ENCODE measurements at regions not wholly inside any gene's neighbourhood (a gene's known extent, or its start where the extent isn't known, plus 50 kb on each side); places are given as distances from the start of the nearest gene placed in this dataset.

DNA sequence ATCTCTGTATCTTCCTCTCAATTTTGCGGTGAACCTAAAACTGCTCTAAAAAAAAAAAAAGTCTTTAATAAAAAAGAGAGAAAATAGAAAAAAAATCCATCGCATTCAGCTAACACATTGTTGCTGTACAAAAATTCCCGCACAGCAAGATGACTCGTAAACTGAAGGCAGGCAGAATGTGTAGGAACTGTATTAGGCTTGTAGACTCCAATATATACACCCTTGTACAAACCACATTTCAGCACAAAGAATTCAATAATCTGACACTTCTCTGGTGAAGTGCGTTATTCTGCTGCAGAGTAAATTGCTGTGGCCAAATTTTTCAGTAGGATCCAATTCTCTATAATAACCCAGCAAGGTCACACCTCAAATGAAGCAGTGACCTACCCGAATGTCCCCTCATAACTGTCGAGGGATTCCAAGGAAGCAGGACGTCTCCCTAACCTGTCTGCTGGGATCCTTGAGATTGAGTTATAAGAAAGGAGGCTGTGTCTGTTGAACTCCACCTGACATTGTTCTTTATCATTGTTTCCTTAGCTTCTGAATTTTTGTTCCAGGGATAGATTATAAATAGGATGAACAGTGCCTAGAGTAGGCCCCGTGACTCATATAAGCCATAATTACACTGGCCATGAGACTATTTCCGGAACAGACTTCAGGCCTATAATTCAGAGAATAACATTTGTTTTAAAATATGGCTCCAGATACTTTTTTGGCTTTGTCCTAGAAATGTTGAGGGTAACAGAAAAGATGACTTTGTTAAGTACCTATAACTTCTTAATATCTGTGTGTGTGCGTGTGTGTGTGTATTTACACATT is 348.3 kb downstream of the PCDH7 start:
- DNase-seq: no peak

DNA sequence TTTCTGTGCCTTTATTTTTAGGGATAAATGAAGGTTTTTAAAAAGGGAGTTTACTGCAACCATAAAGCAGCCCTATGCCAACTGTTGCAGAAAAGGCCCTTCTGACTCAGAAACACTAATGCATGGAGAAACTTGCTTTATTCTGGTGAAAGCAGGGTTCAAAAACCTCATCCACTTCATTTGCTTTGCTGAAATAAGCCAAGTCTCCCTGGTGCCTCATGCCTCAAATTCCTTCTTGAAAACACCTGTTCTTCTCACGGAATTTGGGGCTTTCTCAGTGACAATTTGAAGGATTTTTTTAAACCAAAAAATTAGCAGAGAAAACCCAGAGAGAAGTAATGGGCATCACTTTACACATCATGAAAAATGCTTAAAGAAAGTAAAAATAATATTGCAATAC is 349.0 kb downstream of the PCDH7 start:
- no peak for DNase-seq

DNA sequence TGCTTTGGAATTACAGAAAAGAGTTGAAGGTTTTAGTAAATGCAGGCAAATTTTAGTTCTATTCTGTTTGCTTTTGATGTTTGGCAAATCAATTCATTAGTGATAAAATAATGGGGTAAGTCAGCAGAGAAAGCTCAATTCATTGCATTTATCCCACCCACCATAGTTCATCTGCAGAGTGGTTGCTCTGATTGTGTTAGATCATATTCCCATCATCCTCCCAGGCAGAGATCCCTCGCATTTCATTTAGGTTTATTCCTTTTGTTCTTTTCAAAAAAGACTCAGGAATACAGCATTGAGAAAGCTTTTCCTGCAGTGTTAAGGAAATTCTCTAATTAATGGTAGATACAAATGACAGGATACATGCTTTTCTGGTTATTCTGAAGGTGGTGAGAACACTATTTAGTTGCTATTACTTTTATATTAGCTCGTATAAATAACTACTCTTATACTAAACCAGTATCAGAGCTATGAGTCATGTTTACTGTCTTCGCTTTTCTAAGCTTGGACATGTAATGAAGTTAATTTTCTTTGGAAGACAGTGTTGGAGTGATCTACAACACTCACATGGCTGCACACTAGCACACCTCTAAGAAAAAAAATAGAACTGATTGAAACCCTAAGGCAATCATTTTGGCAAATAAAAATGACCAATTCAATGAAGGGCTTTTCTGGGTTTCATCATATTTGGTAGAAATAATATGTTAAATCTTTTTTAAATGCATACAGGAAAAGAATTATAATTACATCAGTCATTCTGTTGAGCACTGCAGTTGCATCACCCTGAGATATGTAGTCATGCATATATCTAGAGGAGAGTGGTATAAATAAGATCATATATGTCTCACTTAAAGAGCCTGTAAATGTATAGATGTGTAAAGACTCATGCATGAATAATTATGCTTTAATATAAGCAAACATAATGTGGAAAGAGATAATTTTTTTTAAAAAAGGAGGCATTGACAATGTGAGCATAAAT is 351.6 kb downstream of the PCDH7 start:
- DNase-seq: no peak

DNA sequence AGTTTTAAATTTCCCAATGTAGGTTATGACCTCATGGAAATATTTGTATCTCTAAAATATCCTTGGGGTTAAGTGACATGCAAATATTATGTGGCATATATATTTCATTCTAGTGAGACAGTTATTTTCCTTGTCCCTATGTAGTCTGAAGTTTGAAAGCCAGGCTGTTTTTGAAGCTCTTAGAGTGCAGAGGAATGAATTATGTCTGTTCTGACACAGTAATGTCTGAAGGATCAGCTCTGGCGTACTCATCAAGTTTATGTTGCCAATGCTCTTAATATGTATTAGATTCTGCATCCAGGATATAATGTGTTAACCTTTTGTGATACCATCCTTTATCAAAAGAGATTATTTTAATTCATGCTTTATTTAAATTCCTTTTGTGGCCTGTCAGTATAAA is 355.8 kb downstream of the PCDH7 start:
- no peak for DNase-seq

DNA sequence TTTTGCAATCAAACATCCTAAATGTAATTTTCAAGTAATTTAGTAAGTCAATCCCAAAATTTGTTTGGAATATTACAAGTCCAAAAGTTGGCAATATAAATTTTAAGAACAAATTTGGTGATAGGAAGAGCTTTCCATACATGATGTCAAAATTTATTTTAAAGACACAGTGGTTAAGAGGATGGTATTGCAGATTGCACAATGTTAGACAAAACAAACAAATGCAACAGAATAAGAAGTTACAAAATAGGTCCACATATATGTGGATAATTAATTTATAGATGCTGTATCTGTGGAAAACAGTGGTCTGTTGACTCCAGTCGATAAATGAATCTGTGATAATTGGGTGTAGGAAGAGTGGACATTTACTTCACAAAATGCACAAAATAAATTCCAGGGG is 358.5 kb downstream of the PCDH7 start:
- DNase-seq: no peak

DNA sequence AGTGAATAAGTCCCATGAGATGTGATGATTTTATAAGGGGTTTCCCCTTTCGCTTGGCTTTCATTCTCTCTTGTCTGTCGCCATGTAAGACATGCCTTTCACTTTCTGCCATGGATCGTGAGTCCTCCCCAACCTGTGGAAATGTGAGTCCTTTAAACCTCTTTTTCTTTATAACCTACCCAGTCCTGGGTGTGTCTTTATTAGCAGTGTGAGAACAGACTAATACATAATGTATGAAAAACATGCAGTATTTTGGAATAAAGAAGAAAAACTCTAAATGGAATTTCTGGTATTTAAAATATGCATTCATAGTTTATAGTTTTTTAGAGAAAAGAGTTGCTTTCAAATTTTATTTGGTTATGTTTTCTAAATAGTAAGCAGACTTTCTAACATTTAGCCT is 360.7 kb downstream of the PCDH7 start:
- no peak for DNase-seq

DNA sequence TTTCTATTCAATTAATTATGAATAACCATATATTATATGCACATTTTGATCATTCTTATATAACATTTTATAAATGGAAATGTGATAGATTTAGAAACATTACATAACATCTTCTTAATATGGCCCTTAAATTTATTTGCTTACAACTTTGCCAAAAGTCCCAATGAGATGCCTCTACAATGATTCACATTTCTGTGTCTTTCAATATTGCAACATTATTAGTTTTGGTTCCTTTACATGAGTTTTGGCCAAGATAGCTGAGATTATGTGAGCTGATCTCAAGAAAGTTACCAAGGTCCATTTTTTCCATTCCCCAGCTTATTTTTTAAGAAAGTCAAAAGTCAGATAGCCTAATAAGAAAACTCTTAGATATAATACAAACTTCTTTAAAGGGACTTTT is 361.2 kb downstream of the PCDH7 start:
- DNase-seq: no peak

DNA sequence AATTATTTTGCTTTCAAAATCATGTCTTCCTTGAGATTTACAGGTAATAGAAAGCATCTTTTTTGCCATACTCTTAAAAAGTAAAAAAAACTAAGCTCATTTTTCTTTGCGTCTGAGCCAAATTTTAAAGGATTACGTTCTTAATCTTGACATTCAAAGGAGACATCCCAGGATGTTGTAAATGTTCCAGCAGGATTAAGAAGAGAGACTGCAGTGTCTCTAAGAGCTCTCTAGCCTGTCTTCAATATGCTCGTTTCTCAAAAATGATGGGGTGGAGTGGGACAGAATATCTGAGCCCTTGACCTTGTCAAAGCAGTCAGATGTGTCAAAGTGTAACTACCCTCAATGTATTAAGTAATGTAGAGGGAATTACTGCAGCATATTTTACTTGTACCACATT is 363.3 kb downstream of the PCDH7 start:
- no peak for DNase-seq

DNA sequence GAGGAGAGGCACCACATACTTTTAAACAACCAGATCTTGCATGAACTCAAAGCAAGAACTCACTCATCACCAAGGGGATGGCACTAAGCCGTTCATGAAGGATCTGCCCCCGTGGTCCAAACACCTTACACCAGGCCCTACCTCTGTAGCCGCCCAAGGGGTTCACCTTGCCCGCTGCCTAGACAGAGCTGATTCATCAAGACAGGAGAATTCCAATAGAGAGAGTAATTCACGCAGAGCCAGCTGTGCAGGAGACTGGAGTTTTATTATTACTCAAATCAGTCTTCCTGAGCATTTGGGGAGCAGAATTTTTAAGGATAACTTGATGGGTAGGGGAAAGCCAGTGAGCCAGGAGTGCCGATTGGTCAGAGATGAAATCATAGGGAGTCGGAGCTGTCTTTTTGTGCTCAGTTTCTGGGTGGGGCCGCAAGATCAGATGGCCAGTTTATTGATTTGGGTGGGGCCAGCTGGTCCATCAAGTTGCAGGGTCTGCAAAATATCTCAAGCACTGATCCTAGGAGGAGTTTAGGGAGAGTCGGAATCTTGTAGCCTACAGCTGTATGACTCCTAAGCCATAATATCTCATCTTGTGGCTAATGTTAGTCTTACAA is 364.7 kb downstream of the PCDH7 start:
- DNase-seq: no peak

DNA sequence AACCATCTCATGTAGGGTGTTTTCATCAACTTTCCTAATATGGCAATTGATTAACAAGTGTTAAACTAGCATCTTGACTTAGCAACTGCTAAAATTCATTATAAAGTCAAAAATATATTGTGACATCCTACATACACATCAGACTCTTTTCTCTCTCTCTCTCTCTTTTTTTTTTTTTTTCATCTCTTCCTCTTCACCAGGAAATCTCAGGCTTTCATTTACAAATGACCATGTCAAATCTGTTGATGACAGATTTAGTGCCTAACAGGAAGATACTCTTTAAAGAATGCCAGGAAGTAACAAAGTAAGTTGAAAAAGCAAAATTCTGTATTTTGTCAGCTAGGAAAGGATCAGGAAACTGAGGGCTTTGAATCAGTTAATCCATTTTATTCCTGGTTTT is 365.5 kb downstream of the PCDH7 start:
- no peak for DNase-seq

DNA sequence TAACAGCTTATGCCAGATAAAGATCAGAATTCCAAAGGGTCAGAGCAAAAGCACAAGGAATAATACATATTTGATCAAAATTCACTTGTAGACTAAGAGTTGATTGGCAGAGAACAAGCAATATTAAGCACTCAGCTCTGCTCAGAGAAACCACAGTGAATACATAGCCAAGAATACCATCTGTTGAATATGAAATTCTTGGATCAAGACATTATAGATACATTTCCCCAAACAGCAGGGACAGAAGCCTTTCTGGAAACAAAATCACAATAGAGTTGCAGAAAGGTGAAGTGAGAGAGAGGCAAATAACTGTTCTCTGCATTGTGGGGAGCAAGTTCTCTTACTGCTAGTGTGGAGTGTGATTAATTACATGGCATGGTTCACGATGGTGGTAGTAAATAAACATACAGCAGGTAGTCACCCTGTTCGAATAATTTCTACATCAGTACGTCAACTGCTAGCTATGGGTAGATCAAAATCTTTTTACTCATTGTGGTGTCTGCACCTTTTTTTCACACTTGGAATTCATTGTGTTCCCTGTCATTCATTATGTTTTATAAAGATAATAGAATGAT is 366.7 kb downstream of the PCDH7 start:
- DNase-seq: no peak

DNA sequence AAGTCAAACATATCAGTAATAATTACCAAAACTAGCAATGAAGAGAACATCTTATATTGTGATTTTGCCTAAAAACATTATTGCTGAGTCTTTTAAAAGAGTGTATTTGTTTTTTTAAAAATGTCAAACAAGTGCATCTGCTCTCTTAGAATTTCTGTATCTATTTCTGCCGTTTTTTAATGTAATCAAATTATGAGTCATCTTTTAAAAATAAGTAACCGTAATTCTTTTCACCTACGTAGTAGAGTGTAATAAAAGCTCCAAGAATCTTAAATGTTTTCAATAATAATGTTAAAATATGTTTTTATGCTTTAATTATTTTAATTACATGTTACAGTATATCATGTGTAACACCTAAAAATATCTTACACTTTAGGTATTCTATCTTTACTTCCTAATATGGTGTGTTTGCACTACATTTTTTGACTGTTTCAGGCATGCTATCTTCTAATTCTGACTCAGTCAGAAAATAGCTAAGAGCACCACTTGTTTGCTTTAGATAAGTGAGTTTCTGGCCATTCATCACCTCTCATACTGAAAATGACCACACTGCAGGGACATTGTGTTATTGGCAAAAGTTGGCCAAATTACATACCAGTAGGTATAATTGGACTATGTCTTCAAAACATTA is 368.5 kb downstream of the PCDH7 start:
- no peak for DNase-seq

DNA sequence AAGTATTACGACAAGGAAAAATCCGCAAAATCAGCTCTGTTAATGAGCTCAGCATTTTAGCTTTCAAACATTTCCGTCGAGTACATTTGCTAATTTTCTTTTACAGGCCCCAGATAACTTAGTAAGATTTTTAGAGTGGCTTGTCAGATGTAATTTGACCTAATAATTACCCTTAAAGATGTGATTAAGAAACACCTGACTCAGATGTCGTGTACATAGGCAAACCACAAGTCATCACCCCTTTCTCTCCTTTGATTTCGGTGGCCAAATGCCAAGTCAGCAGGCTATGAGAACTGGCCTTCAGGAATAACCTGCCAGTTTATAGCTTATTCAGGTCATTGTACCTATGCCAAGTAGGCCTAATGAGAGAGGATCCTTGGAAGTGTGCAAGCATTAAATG is 369.6 kb downstream of the PCDH7 start:
- no peak for DNase-seq

DNA sequence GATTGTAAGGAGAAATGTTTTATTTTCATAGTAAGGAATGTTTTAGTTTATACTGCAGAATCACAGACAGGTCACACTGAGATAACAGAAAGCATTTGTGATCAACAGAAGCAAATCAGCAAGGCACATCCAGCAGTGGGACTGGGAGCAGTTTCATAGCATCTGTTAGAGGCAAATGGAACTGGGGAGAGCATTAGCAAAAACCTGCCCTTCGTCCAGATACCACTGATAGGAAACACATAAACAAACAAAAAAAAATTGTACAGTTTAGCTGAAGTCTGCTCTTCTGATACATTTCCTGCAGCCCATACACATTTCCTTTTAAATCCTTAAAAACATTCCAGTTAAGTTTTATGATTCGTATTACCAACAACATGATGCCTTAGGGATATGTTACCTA is 374.3 kb downstream of the PCDH7 start:
- DNase-seq: no peak

DNA sequence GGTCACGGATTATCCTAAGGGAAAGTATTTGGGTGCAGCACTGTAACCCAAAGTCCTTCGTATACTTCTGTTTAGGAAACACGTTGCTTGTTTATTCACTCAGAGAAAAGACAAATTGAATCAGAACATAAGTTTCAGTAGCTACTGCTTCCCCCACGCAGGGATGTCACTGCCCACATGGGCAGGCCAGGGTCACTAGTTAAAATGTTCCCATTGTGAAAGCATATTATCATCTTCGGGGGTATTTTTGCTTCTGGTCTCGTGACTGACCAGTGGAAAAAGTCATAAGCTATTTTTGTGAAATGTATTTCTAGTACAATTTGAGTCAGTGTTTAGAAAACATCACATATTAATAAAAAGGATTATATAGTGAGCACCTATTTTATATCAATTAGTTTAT is 377.8 kb downstream of the PCDH7 start:
- DNase-seq: no peak

DNA sequence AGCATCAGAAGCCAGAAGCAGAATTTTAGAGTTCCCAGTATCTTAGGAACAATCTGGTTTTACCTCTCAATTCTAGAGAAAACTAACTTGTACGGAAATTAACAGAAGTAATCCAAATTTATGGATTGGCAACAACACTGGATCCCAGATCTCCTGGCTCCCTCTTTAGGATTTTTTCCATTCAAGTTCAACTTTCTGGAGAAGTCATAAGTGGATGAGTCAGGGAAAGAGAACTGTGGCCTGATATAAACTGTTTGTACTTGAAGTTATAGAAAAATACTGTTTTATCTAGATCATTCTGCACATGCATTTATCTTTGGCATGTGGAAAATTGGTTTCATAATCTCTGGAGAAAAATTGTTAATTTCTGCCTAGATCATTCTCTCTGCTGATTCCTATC is 380.4 kb downstream of the PCDH7 start:
- no peak for DNase-seq

DNA sequence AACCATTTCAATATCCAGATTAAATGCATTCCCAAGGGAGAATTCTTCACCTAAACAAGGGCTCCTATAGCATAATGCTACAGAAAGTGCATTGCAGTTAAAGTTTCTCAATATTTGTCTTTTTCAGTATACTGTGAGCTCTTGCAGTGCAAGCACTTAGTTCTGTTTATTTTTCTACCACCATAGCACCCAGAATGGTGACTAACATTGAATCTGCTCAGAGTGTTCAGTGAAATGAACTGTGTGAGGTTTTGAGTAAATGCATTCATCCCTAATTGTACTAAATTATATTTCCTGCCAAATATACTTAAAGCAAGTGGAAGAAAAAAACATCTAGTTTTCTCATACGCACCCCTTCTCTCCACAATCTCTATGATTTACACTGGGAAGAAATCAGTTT is 383.9 kb downstream of the PCDH7 start:
- DNase-seq: no peak

DNA sequence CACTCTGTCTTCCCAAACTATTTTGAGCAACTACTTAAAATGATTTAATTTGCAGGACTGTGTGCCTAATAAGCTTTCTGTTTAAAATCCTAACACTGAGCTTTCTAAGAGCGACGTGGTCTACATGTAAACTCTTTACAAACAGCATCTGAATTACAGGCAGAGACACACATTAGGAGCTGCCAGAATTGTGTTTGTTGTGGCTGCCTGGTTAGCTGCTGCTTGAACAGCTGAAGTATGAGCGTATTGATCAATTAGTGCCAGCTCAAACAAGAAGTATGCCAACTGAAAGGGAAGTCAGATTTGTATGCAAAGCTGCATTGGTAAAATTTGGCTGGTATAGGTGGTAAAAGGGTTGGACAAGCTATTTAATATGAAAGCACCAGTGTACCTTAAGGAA is 384.4 kb downstream of the PCDH7 start:
- no peak for DNase-seq

DNA sequence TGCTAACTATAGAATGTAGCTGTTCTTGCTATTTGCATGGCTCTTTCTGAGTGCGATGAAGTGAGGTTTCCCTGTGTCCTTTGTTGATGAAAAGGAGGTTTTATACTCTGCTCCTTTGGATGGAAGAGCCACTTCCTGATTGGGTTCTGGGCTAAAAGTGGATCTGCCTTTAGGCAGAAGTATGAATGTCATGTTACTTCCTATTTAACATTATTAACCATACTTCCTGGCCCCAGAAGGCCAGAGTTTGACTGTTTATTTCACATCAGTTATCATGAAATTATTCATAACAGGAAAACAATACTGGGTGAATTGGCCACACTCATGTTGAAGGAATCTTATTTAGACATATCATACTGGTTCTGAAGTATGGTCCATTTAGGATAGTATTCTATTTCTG is 386.2 kb downstream of the PCDH7 start:
- no peak for DNase-seq

DNA sequence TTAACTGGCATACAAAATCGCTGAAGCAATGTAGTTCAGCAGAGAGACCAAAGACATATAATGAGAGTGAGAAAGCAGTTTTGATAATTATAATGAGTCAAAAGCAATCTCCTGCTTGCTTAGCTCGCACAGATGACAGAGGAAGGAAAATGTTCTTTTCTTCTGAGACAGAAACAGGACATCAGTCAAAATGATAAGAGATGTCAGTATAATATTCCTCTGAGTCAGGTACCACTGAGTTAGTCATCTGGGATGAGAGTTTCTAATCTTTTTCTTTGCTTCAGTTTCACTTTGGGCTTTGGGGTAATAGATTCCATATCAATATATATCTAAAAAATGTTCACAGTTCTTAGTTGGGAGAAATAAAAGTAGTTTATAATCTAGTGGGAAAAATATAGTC is 387.2 kb downstream of the PCDH7 start:
- DNase-seq: no peak

DNA sequence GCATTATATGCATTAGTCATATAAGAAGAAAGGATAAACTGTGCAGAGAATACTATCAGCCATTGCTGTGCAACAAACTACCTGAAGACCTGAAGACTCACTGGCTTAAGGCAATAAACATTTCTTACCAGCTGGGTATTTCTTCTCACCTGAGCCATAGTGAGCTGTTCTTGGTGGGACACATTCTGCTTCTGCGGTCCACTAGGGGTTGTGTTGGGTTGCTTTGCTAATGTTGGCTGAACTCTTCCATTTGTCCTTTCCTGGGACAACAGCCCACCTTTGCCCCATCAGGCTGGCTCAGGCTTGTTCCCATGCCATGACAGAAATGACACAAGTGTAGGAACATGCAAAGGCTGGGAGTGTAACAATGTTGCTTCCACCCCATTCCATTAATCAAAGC is 388.6 kb downstream of the PCDH7 start:
- no peak for DNase-seq

DNA sequence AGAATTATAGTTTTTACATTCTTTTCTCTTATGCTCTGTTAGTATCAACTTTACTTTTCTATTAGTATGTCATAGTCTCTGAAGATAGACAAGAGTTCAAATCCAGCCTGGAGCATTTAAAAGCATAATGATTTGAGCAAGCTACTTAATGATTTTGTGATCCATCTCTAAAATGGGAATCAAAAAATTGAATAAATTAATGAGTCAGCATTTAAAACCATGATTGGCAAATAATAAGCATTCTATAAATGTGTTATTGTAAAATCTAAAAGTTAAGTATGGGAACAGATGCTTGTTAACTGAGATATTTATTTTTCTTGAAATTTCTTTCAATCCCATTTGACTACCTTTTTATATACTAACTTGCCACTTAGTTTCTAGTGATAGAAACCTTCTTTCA is 391.6 kb downstream of the PCDH7 start:
- DNase-seq: no peak

DNA sequence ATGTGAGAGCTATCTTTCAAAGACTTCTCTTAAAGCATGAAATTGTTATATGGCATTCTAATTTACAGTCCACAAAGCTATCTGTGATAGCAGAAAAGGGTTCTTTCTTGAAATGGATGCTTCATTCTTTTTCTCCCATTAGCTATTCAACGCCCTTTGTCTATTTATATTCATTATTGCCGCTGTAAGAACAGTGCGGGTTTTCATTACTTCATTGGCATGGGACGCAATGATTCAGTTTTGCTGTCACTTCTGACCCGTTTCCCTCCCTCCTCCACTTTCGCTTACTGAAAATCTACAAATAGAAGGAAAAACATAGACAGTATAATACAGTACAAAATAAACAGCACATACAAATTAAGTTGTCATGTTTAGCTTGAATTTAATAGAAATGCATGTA is 394.6 kb downstream of the PCDH7 start:
- DNase-seq: no peak

Data from NCI-H1048 (cell line).